Neural cell (in vitro differentiated cells): ENCODE measurements at regions not wholly inside any gene's neighbourhood (a gene's known extent, or its start where the extent isn't known, plus 50 kb on each side); places are given as distances from the start of the nearest gene placed in this dataset.

ENCODE experiments used
- H2AFZ ChIP-seq: fragments of 200-600, 300-800 bp; sonication (generic), shearing (Covaris generic); 2 replicates; pipeline ENCODE4 v1.6.0; 2014; ENCODE audit warnings: low read depth, mild to moderate bottlenecking, antibody characterized with exemption, low read length, moderate library complexity
- H3F3A ChIP-seq: fragments of 200-600 bp; shearing (Covaris generic); 2 replicates; pipeline ENCODE4 v1.6.1; 2016; ENCODE audit warnings: mild to moderate bottlenecking, moderate library complexity, mixed read lengths, antibody characterized with exemption, low read length; ENCODE audit not compliant: insufficient read depth, poor library complexity, severe bottlenecking
- H3K27ac ChIP-seq: fragments of 200-600, 300-800 bp; sonication (generic), shearing (Covaris generic); 2 replicates; pipeline ENCODE4 v1.5.1; 2014; ENCODE audit warnings: mild to moderate bottlenecking, low read length, moderate library complexity
- H3K27me3 ChIP-seq: fragments of 300-800, 200-600 bp; sonication (generic), shearing (Covaris generic); 2 replicates; pipeline ENCODE4 v1.6.0; 2014; ENCODE audit warnings: mild to moderate bottlenecking, low read depth, low read length, moderate library complexity; ENCODE audit not compliant: insufficient read depth
- H3K36me3 ChIP-seq: fragments of 300-800, 200-600 bp; sonication (generic), shearing (Covaris generic); 2 replicates; pipeline ENCODE4 v1.5.1; 2014; ENCODE audit warnings: mild to moderate bottlenecking, antibody characterized with exemption, low read length, moderate library complexity; ENCODE audit not compliant: insufficient read depth
- H3K4me2 ChIP-seq: fragments of 300-800, 200-600 bp; sonication (generic), shearing (Covaris generic); 2 replicates; pipeline ENCODE4 v1.6.0; 2014; ENCODE audit warnings: mild to moderate bottlenecking, low read length
- H3K4me3 ChIP-seq: fragments of 300-800, 200-600 bp; sonication (generic), shearing (Covaris generic); 2 replicates; pipeline ENCODE4 v1.5.1; 2014; ENCODE audit warnings: mild to moderate bottlenecking, low read length, moderate library complexity
- H3K79me2 ChIP-seq: fragments of 200-600 bp; shearing (Covaris generic); replicated peaks from 2 replicates; pipeline ENCODE4 v1.6.0; 2014; ENCODE audit warnings: mild to moderate bottlenecking, low read length, moderate library complexity; ENCODE audit not compliant: insufficient read depth
- H3K9ac ChIP-seq: fragments of 300-800, 200-600 bp; sonication (generic), shearing (Covaris generic); 2 replicates; pipeline ENCODE4 v1.6.1; 2016; ENCODE audit warnings: mild to moderate bottlenecking, low read length, mixed read lengths
- H3K9me2 ChIP-seq: fragments of 200-600 bp; shearing (Covaris generic); 2 replicates; pipeline ENCODE4 v1.6.1; 2016; ENCODE audit warnings: mild to moderate bottlenecking, low read length, mixed read lengths; ENCODE audit not compliant: insufficient read depth
- H3K9me3 ChIP-seq: fragments of 200-600, 300-800 bp; sonication (generic), shearing (Covaris generic); 2 replicates; pipeline ENCODE4 v1.6.1; 2016; ENCODE audit warnings: mild to moderate bottlenecking, mixed run types, low read length, moderate library complexity, mixed read lengths
- H4K20me1 ChIP-seq: fragments of 200-600 bp; shearing (Covaris generic); 2 replicates; pipeline ENCODE4 v1.6.1; 2016; ENCODE audit warnings: mild to moderate bottlenecking, mixed run types; ENCODE audit not compliant: insufficient read depth
- CTCF ChIP-seq: fragments of 450-650 bp; IDR thresholded peaks from 2 replicates; pipeline ENCODE4 v1.5.1; 2014; ENCODE audit warnings: antibody characterized with exemption, mild to moderate bottlenecking, moderate library complexity; ENCODE audit not compliant: poor library complexity, severe bottlenecking
- EP300 ChIP-seq: fragments of 450-650 bp; conservative IDR thresholded peaks from 2 replicates; pipeline ENCODE4 v1.6.1; 2014; ENCODE audit warnings: antibody characterized with exemption, mild to moderate bottlenecking, moderate library complexity; ENCODE audit not compliant: poor library complexity, severe bottlenecking
- EZH2 ChIP-seq: fragments of 200-600, 300-800 bp; shearing (Covaris generic), sonication (generic); IDR thresholded peaks from 2 replicates; pipeline ENCODE4 v1.6.1; 2014; ENCODE audit warnings: antibody characterized with exemption, low read length, borderline replicate concordance, mild to moderate bottlenecking; ENCODE audit not compliant: insufficient read depth, poor library complexity, severe bottlenecking
- MXI1 ChIP-seq: fragments of 450-650 bp; conservative IDR thresholded peaks from 2 replicates; pipeline ENCODE4 v1.6.1; 2014; ENCODE audit warnings: antibody characterized with exemption, mild to moderate bottlenecking; ENCODE audit not compliant: poor library complexity, severe bottlenecking
- POLR2AphosphoS5 ChIP-seq: IDR thresholded peaks from 2 replicates; pipeline ENCODE4 v1.6.1; 2012
- RAD21 ChIP-seq: fragments of 450-650 bp; conservative IDR thresholded peaks from 2 replicates; pipeline ENCODE4 v1.6.1; 2014; ENCODE audit warnings: antibody characterized with exemption, mild to moderate bottlenecking, moderate library complexity
- SMC3 ChIP-seq: fragments of 450-650 bp; conservative IDR thresholded peaks from 2 replicates; pipeline ENCODE4 v1.6.1; 2014; ENCODE audit warnings: antibody characterized with exemption, mild to moderate bottlenecking, moderate library complexity; ENCODE audit not compliant: poor library complexity
- TAF1 ChIP-seq: IDR thresholded peaks from 2 replicates; pipeline ENCODE4 v1.6.1; 2012; ENCODE audit warnings: low read depth
- TF ChIP-seq, protein P1 (sequence below): IDR thresholded peaks from 2 replicates; pipeline ENCODE4 v1.6.1; 2012; ENCODE audit warnings: borderline replicate concordance

GRCh38 chr21:16969636-16970035, 543.2 kb upstream of the CXADR start:
- TF ChIP-seq CTCF, result no peak
- no peak for TF ChIP-seq SMC3
- no peak for TF ChIP-seq MXI1
- TF ChIP-seq POLR2AphosphoS5, result no peak
- TF ChIP-seq, protein P1, sequence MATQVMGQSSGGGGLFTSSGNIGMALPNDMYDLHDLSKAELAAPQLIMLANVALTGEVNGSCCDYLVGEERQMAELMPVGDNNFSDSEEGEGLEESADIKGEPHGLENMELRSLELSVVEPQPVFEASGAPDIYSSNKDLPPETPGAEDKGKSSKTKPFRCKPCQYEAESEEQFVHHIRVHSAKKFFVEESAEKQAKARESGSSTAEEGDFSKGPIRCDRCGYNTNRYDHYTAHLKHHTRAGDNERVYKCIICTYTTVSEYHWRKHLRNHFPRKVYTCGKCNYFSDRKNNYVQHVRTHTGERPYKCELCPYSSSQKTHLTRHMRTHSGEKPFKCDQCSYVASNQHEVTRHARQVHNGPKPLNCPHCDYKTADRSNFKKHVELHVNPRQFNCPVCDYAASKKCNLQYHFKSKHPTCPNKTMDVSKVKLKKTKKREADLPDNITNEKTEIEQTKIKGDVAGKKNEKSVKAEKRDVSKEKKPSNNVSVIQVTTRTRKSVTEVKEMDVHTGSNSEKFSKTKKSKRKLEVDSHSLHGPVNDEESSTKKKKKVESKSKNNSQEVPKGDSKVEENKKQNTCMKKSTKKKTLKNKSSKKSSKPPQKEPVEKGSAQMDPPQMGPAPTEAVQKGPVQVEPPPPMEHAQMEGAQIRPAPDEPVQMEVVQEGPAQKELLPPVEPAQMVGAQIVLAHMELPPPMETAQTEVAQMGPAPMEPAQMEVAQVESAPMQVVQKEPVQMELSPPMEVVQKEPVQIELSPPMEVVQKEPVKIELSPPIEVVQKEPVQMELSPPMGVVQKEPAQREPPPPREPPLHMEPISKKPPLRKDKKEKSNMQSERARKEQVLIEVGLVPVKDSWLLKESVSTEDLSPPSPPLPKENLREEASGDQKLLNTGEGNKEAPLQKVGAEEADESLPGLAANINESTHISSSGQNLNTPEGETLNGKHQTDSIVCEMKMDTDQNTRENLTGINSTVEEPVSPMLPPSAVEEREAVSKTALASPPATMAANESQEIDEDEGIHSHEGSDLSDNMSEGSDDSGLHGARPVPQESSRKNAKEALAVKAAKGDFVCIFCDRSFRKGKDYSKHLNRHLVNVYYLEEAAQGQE, result no peak
- TF ChIP-seq RAD21, result no peak
- no peak for TF ChIP-seq EP300
- TF ChIP-seq EZH2, result no peak
- TF ChIP-seq TAF1, result no peak
- no peak overlapping the region for H3K9ac ChIP-seq
- H3K27ac ChIP-seq, result no peak overlapping the region
- H3K79me2 ChIP-seq, result no peaks in the 10 kb centered on the region
- H3K4me2 ChIP-seq, result no peak overlapping the region
- H4K20me1 ChIP-seq, result no peaks in the 10 kb centered on the region
- H3K36me3 ChIP-seq, result no peaks in the 10 kb centered on the region
- no peaks in the 10 kb centered on the region for H3K27me3 ChIP-seq
- no peaks in the 10 kb centered on the region for H3K9me2 ChIP-seq
- H2AFZ ChIP-seq, result no peak overlapping the region
- no peak overlapping the region for H3K4me3 ChIP-seq
- no peaks in the 10 kb centered on the region for H3K9me3 ChIP-seq
- H3F3A ChIP-seq, result no peaks in the 10 kb centered on the region

DNA sequence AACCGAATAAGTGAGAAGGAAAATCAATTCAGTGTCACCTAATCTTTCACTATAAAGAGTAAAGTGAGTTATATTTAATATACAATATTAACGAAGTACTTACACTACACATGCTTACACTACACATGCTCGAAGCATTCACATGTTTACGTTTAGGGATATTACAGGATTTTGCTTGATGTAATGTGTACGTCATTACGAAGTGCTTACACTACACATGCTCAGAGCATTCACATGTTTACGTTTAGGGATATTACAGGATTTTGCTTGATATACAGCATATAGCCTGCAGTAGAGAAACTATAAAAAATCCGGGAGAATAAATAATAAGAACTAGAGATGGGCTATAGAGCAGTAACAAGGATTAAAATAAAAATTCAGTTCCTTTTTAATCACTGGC, 538.8 kb upstream of the CXADR start:
- Histone ChIP-seq H3K9ac (no peak overlapping the region), H3K27me3 (no peaks in the 10 kb centered on the region), H4K20me1 (no peaks in the 10 kb centered on the region), H3K4me2 (no peak overlapping the region), H3K9me3 (no peaks in the 10 kb centered on the region), H3K27ac (no peak overlapping the region), H3K9me2 (no peaks in the 10 kb centered on the region), H3F3A (no peaks in the 10 kb centered on the region), H2AFZ (no peak overlapping the region), H3K4me3 (no peak overlapping the region), H3K36me3 (no peaks in the 10 kb centered on the region), H3K79me2 (no peaks in the 10 kb centered on the region)
- TF ChIP-seq RAD21 (no peak), SMC3 (no peak), TAF1 (no peak), POLR2AphosphoS5 (no peak), EP300 (no peak), CTCF (no peak), EZH2 (no peak), MXI1 (no peak)
- TF ChIP-seq, protein P1, result no peak
